Activated CD8-positive, alpha-beta T cell treated with anti-CD3 and anti-CD28 coated beads, Interleukin-2, amount 10 ng/mL, durations not matched to agents 7 days and 5 days (primary cell): ENCODE measurements at regions not wholly inside any gene's neighbourhood (a gene's known extent, or its start where the extent isn't known, plus 50 kb on each side); places are given as distances from the start of the nearest gene placed in this dataset.
"Not testable (repeated sequence)": the region's sequence is repeated elsewhere in the genome, so short reads cannot be mapped to it uniquely, and the experiment has no call there.

Source experiments
- ATAC-seq: fragments of 150-1000 bp; cut with Tn5 transposase; one replicate; pipeline ENCODE4 v1.10.0; 2021; ENCODE audit warnings: moderate library complexity
- CTCF ChIA-PET: fragments of 350-600 bp; sonication (Branson Sonifier 250); formaldehyde crosslinking; loops from one replicate; lab custom pipeline; 2021; ENCODE audit warnings: antibody characterized with exemption; lab: Charles Lee
- POLR2A ChIA-PET: fragments of 350-600 bp; sonication (Branson Sonifier 250); formaldehyde crosslinking; loops from one replicate; lab custom pipeline; 2021; ENCODE audit warnings: antibody characterized with exemption; lab: Charles Lee
- DNase-seq: peaks from one replicate; pipeline ENCODE4 v3.0.0-alpha.2; 2020
- H3K27ac Mint-ChIP-seq: one replicate; pipeline ENCODE4 v1.8.0; 2021; ENCODE audit warnings: mild to moderate bottlenecking, mixed read lengths
- H3K27me3 Mint-ChIP-seq: one replicate; pipeline ENCODE4 v1.8.0; 2021; ENCODE audit warnings: low read depth, mixed read lengths
- H3K36me3 Mint-ChIP-seq: one replicate; pipeline ENCODE4 v1.8.0; 2021; ENCODE audit warnings: low read depth, mixed read lengths
- H3K4me1 Mint-ChIP-seq: one replicate; pipeline ENCODE4 v1.8.0; 2021; ENCODE audit warnings: low read depth, mixed read lengths
- H3K4me3 Mint-ChIP-seq: one replicate; pipeline ENCODE4 v1.8.0; 2021; ENCODE audit warnings: mild to moderate bottlenecking, mixed read lengths
- H3K9me3 Mint-ChIP-seq: one replicate; pipeline ENCODE4 v1.8.0; 2022; ENCODE audit warnings: mixed read lengths; ENCODE audit not compliant: insufficient read depth

DNA sequence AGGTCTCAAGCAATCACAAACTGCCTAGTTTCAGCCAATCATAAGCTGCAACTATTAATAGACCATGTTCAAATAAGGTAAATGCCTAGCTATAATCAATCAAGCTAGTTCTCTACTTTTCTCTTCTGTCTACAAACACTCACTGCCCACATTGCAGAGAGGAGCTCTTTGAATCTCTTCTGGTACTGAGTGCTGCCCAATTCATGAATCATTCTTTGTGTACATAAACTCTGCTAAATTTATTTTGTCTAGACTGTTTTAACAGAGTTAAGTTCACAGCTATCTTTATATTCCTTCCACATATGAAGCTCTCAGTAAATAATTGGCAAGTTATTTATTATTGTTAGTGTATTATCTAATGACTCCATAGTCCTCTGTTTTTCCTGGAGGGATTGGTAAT lies 411.0 kb downstream of the EPHA7 start:
- DNase-seq (no peak), ATAC-seq (no peak)
- H3K27me3 Mint-ChIP-seq: no peaks in the 10 kb centered on the region
- ChIA-PET CTCF (no interaction called here), POLR2A (no interaction called here)
- no peak overlapping the region for H3K27ac Mint-ChIP-seq
- no peaks in the 10 kb centered on the region for H3K9me3 Mint-ChIP-seq
- H3K36me3 Mint-ChIP-seq: no peaks in the 10 kb centered on the region
- H3K4me1 Mint-ChIP-seq: no peaks in the 10 kb centered on the region
- H3K4me3 Mint-ChIP-seq: no peak overlapping the region

DNA sequence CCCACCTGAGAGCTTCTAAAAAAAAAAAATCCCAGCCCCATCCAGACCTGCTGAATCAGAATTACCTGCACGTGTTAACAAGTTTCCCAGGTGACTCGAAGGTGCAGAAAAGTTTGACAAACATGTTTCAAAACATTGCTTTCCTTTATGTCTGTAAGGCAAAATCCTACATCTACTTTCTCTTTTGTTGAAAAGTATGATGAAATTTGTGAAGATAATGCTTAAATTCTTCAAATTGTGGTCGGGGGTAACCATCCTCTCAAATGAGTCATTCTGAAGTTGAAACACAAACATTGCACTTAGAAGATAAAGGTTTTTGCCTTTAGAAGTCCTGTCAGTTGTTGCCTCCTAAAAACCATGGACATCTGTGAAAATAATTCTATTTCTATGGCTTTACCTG lies 429.7 kb downstream of the EPHA7 start:
- CTCF ChIA-PET: no interaction called here
- no peak overlapping the region for H3K27ac Mint-ChIP-seq
- H3K4me3 Mint-ChIP-seq: no peak overlapping the region
- H3K9me3 Mint-ChIP-seq: no peaks in the 10 kb centered on the region
- no peak for ATAC-seq
- no peaks in the 10 kb centered on the region for H3K27me3 Mint-ChIP-seq
- H3K36me3 Mint-ChIP-seq: no peaks in the 10 kb centered on the region
- POLR2A ChIA-PET: no interaction called here
- DNase-seq: no peak
- H3K4me1 Mint-ChIP-seq: no peaks in the 10 kb centered on the region

DNA sequence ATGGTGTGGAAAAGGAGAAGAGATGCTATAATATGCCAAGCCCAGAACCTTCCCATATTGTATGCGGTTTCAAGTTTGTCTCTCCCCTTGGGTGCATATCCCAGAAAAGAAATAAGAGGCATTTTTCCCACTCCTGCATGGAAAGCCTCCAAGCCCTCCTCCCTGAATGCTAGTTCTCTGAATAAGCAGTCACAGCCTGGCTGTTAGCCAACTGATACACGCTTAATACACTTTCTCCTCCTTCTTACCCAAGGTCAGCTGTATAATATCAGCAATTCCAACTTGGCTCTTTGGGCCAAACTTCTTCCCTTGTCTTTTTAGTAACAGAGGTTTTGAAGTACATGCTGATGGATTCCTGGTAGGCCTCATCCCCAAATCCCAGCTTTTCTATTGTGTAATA lies 440.1 kb downstream of the EPHA7 start:
- H3K27me3 Mint-ChIP-seq: no peaks in the 10 kb centered on the region
- DNase-seq: no peak
- H3K9me3 Mint-ChIP-seq: no peaks in the 10 kb centered on the region
- H3K36me3 Mint-ChIP-seq: no peaks in the 10 kb centered on the region
- H3K4me3 Mint-ChIP-seq: no peak overlapping the region
- ChIA-PET POLR2A (no interaction called here), CTCF (no interaction called here)
- no peak for ATAC-seq
- H3K4me1 Mint-ChIP-seq: no peaks in the 10 kb centered on the region
- no peak overlapping the region for H3K27ac Mint-ChIP-seq

DNA sequence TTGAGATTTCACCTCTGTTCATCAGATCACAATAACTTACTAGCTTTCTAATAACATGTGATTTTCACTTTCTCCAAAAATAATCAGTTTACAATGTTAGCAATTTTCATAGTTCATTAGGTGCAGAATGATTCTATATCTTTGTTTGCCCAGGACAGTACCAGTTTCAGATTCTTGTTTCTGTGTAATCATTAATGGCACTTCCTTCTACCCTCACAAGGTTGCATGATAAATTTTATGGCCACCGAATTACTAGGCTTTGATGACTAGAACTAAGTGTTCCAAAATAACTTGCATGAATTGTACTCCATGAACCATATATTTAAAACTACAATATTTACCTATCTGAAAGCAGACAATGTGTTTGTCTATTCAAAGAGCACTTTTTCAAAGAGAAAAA lies 442.3 kb downstream of the EPHA7 start:
- ATAC-seq: no peak
- H3K9me3 Mint-ChIP-seq: no peaks in the 10 kb centered on the region
- no peak for DNase-seq
- no peaks in the 10 kb centered on the region for H3K4me1 Mint-ChIP-seq
- ChIA-PET CTCF (no interaction called here), POLR2A (no interaction called here)
- H3K27me3 Mint-ChIP-seq: no peaks in the 10 kb centered on the region
- H3K36me3 Mint-ChIP-seq: no peaks in the 10 kb centered on the region
- no peak overlapping the region for H3K27ac Mint-ChIP-seq
- no peak overlapping the region for H3K4me3 Mint-ChIP-seq

DNA sequence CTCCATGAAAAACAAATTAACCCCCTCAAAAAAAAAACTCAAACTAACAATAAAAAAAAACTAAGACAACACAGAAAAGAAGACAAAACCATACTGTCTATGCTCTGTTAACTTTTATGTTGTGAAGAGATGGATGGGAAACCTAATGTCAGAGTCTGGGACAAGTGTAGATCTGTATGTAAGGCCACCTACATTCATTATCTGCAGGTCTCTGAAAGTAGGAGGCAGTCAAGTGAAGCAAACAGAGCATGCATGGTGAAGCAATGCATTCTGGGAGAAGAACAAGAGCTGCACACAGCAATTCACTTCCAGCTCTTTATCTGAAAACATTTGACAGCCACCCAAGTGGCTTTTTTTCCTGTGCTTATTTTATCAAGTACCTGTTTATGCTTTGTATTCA lies 452.0 kb downstream of the EPHA7 start:
- H3K9me3 Mint-ChIP-seq: no peaks in the 10 kb centered on the region
- no peak overlapping the region for H3K27ac Mint-ChIP-seq
- no peaks in the 10 kb centered on the region for H3K36me3 Mint-ChIP-seq
- H3K4me1 Mint-ChIP-seq: no peaks in the 10 kb centered on the region
- no peaks in the 10 kb centered on the region for H3K27me3 Mint-ChIP-seq
- ATAC-seq (no peak), DNase-seq (no peak)
- CTCF ChIA-PET: no interaction called here
- POLR2A ChIA-PET: no interaction called here
- H3K4me3 Mint-ChIP-seq: no peak overlapping the region

DNA sequence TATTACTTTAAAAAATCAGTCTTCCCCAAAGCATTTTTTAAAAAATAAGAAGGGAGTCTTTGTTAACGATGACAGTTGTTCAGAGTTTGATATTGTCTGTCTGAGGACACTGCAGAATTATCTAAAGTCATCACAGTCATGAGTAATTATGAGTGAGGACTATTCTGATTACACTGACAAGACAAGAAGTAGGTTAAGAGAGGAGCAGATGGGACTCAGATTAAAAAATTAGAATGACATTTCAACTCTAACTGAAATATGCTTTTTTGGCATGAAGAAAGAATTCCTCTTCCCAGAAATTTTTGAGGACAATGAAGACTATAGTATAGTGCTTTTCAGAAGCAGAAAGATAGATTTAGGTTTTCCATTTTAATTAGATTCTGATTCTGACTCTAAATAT lies 456.5 kb downstream of the EPHA7 start:
- Mint-ChIP-seq H3K27ac (no peak overlapping the region), H3K4me3 (no peak overlapping the region), H3K9me3 (peaks cover 11% of the 10 kb centered on the region), H3K36me3 (no peaks in the 10 kb centered on the region), H3K4me1 (no peaks in the 10 kb centered on the region), H3K27me3 (no peaks in the 10 kb centered on the region)
- ATAC-seq (no peak), DNase-seq (no peak)
- ChIA-PET CTCF (no interaction called here), POLR2A (no interaction called here)

DNA sequence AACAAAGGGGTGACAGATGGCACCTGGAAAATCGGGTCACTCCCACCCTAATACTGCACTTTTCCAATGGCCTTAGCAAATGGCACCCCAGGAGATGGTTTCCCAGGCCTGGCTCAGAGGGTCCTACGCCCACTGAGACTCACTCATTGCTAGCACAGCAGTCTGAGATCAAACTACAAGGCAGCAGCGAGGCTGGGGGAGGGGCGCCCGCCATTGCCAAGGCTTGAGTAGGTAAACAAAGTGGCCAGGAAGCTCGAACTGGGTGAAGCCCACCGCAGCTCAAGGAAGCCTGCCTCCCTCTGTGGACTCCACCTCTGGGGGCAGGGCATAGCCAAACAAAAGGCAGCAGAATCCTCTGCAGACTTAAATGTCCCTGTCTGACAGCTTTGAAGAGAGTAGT lies 467.2 kb downstream of the EPHA7 start:
- ATAC-seq, H3K4me1 Mint-ChIP-seq, H3K27me3 Mint-ChIP-seq, CTCF ChIA-PET, DNase-seq, H3K4me3 Mint-ChIP-seq, H3K27ac Mint-ChIP-seq, H3K36me3 Mint-ChIP-seq, H3K9me3 Mint-ChIP-seq, POLR2A ChIA-PET: not testable (repeated sequence)

DNA sequence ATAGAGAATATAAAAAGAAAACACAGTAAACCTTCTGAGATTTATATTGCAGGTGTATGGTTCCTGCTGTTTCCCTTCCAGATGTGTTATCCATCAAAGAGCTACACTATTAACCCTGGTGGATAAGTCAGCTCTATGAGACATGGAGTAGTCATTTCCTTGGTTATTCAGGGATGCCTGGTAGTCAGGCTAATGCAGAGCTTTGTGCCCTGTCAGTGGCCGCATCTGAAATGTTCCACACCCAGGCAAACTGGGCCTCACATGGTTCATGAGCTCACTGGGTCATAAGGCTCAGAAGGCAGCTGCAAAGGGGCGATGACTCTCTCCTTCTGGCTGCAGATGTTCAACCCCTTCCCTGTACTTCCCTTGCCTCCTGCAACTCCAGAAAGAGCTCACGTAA lies 473.6 kb downstream of the EPHA7 start:
- ATAC-seq (no peak), DNase-seq (no peak)
- Mint-ChIP-seq H3K27ac (no peak overlapping the region), H3K4me3 (no peak overlapping the region), H3K4me1 (no peaks in the 10 kb centered on the region), H3K9me3 (no peaks in the 10 kb centered on the region), H3K27me3 (no peaks in the 10 kb centered on the region), H3K36me3 (no peaks in the 10 kb centered on the region)
- CTCF ChIA-PET: no interaction called here
- POLR2A ChIA-PET: no interaction called here

DNA sequence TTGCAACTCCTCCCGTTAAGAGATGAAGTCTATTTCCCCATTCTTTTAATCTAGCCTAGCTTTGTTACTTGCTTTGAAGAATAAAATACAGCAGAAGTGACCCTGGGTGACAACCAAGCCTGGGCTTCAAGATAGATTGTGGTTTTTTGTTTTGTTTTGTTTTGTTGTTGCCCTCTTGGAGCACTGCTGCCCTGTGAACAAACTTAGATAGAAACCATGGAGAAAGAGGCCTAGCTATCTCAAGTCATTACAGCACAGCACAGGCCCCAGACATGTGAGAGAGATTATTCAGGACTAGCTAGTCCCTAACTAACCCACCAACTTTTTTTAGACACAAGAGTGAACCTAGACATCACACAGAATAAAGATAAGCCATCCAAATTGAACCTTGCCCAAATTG lies 475.2 kb downstream of the EPHA7 start:
- Mint-ChIP-seq H3K4me1 (no peaks in the 10 kb centered on the region), H3K36me3 (no peaks in the 10 kb centered on the region), H3K4me3 (no peak overlapping the region), H3K27me3 (no peaks in the 10 kb centered on the region), H3K27ac (no peak overlapping the region), H3K9me3 (no peaks in the 10 kb centered on the region)
- POLR2A ChIA-PET: no interaction called here
- CTCF ChIA-PET: no interaction called here
- no peak for DNase-seq
- ATAC-seq: no peak

DNA sequence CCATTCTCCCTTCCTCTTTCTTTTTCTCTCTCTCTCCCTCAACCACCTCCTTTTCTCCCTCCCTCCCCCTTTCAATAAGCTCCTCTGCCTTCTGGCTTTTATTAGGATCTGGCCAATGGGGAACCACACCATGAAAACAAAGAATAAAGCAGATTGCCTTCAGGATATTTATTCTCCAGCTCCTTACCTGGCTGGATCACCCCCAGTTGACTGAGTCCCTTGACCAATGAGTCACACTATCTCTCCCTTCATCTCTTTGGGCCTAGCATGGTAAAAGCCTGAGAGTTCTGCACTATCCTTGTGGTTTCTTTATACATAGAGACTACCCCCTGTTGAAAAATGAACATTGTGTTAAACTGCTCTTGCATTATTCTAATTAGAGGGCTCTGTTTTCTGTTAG lies 476.8 kb downstream of the EPHA7 start:
- CTCF ChIA-PET: no interaction called here
- no peaks in the 10 kb centered on the region for H3K27me3 Mint-ChIP-seq
- no peaks in the 10 kb centered on the region for H3K4me1 Mint-ChIP-seq
- DNase-seq (no peak), ATAC-seq (no peak)
- H3K27ac Mint-ChIP-seq: no peak overlapping the region
- no peaks in the 10 kb centered on the region for H3K9me3 Mint-ChIP-seq
- POLR2A ChIA-PET: no interaction called here
- H3K4me3 Mint-ChIP-seq: no peak overlapping the region
- H3K36me3 Mint-ChIP-seq: no peaks in the 10 kb centered on the region

DNA sequence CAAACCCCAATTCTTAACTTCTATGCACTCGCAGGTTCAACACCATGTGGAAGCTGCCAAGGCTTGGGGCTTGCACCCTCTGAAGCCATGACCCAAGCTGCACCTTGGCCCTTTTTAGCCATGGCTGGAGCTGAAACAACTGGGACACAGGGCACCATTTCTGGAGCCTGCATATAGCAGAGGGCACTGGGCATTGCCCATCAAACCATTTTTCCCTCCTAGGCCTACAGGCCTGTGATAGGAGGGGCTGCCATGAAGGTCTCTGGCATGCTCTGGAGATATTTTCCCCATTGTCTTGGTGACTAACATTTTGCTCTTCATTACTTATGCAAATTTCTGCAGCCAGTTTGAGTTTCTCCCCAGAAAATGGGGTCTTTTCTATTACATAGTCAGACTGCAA lies 484.7 kb downstream of the EPHA7 start:
- no peak for ATAC-seq
- no peaks in the 10 kb centered on the region for H3K36me3 Mint-ChIP-seq
- POLR2A ChIA-PET: no interaction called here
- CTCF ChIA-PET: no interaction called here
- no peak overlapping the region for H3K27ac Mint-ChIP-seq
- H3K4me1 Mint-ChIP-seq: no peaks in the 10 kb centered on the region
- DNase-seq: no peak
- peaks cover 3% of the 10 kb centered on the region for H3K9me3 Mint-ChIP-seq
- no peak overlapping the region for H3K4me3 Mint-ChIP-seq
- no peaks in the 10 kb centered on the region for H3K27me3 Mint-ChIP-seq

DNA sequence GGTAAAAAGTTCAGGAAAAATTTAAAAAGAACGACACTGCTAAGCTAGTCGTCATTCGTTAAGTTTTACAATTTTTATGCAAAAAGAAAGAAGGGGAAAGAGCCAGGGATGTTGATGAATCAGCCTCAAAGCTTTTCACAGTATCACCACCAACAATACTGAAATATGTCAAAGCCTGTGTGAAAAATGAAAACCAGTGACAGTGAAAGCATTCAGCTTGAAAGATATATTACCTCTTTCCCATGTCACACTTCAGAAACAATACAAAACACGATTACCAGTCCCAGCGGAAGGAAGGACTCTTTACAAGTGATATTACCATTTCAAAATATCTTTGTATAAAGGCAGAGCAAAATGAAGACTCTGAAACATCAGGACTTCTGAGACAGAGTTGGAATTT lies 489.2 kb downstream of the EPHA7 start:
- H3K9me3 Mint-ChIP-seq: peaks cover 3% of the 10 kb centered on the region
- H3K4me1 Mint-ChIP-seq: no peaks in the 10 kb centered on the region
- ChIA-PET CTCF (no interaction called here), POLR2A (no interaction called here)
- no peaks in the 10 kb centered on the region for H3K27me3 Mint-ChIP-seq
- H3K36me3 Mint-ChIP-seq: no peaks in the 10 kb centered on the region
- H3K4me3 Mint-ChIP-seq: no peak overlapping the region
- no peak overlapping the region for H3K27ac Mint-ChIP-seq
- no peak for DNase-seq
- no peak for ATAC-seq

DNA sequence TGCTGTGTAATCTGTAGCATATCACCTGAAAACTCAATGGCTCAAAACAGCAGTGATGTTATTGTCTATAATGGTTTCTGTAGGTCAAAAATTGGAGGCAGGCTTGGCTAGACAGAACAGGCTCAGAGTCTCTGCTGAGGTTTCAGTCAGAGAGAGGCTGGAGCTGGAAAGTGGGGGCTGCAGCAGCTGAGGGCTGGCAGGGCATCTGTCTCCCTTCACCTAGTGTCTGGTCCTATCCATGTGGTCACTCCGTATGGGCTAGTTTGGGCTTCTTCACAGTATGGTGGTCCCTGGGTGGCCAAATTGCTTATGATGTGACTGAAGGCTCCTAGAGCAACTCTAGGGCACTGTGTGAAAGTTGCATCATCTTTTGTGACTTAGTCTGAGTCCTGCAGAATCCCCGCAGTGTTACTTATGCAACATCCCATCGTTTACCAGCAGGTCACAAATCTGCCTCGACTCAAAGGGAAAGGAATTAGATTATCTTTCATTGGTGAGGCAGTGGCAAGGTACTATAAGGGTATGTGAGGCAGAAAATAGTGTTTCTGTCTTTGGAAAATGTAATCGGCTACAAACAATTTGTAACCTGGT lies 497.0 kb downstream of the EPHA7 start:
- Mint-ChIP-seq H3K36me3 (no peaks in the 10 kb centered on the region), H3K27ac (no peak overlapping the region), H3K4me1 (no peaks in the 10 kb centered on the region), H3K4me3 (no peak overlapping the region), H3K9me3 (no peaks in the 10 kb centered on the region), H3K27me3 (no peaks in the 10 kb centered on the region)
- ChIA-PET POLR2A (no interaction called here), CTCF (no interaction called here)
- DNase-seq (no peak), ATAC-seq (no peak)
